MM.1S (cell line): ENCODE measurements at regions not wholly inside any gene's neighbourhood (a gene's known extent, or its start where the extent isn't known, plus 50 kb on each side); places are given as distances from the start of the nearest gene placed in this dataset.

Experiments used
- EZH2 ChIP-seq: fragments of 300-600 bp; sonication (generic); optimal IDR thresholded peaks from 2 replicates; pipeline ENCODE3; 2017; ENCODE audit warnings: low read depth, mild to moderate bottlenecking, antibody characterized with exemption, low read length, mixed read lengths
- EZH2phosphoT487 ChIP-seq: fragments of 300-600 bp; sonication (generic); IDR thresholded peaks from 2 replicates; pipeline ENCODE4 v1.6.1; 2018; ENCODE audit warnings: antibody characterized with exemption, low read length
- TF ChIP-seq, protein P1 (sequence below): fragments of 300-600 bp; sonication (generic); IDR thresholded peaks from 2 replicates; pipeline ENCODE4 v1.5.1; 2016; ENCODE audit warnings: antibody characterized with exemption, low read length, mixed read lengths

GRCh38 chr21:36557316-36557715, 77.4 kb upstream of the CLDN14 start:
- TF ChIP-seq, protein P1, sequence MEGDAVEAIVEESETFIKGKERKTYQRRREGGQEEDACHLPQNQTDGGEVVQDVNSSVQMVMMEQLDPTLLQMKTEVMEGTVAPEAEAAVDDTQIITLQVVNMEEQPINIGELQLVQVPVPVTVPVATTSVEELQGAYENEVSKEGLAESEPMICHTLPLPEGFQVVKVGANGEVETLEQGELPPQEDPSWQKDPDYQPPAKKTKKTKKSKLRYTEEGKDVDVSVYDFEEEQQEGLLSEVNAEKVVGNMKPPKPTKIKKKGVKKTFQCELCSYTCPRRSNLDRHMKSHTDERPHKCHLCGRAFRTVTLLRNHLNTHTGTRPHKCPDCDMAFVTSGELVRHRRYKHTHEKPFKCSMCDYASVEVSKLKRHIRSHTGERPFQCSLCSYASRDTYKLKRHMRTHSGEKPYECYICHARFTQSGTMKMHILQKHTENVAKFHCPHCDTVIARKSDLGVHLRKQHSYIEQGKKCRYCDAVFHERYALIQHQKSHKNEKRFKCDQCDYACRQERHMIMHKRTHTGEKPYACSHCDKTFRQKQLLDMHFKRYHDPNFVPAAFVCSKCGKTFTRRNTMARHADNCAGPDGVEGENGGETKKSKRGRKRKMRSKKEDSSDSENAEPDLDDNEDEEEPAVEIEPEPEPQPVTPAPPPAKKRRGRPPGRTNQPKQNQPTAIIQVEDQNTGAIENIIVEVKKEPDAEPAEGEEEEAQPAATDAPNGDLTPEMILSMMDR: no peak
- TF ChIP-seq EZH2: no peak
- TF ChIP-seq EZH2phosphoT487: no peak
